ENCODE measurements at regions not wholly inside any gene's neighbourhood (a gene's known extent, or its start where the extent isn't known, plus 50 kb on each side); places are given as distances from the start of the nearest gene placed in this dataset.

DNA sequence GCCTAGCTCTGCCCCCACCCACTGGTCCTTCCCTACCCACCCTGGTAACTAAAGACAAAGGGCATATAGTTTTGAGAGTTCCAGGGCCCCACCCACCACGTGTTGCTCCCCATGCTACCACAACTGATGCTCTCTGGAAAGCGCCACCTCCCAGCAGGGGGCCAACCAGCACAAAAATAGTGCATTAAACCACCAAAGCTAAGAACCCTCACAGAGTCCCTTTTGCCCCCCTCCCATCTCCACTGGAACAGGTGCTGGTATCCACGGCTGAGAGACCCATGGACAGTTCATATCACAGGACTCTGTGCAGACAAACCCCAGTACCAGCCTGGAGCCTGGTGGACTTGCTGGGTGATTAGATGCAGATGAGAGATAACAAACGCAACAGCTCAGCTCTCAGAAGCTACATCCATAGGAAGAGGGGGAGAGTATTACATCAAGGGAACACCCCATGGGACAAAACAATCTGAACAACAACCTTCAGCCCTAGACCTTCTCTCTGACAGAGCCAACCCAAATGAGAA lies 715.9 kb downstream of the NUP35 start:
- in situ Hi-C loops (cut with MboI) (no loop called here), intact Hi-C loops (cut with micrococcal nuclease) (no loop called here)
- FAIRE-seq (no peak), DNase-seq (ENCODE audit: extremely low read depth in 1 of 4, low spot score in 3 of 4) (no peak), ATAC-seq (no peak)
- Histone ChIP-seq H4K20me1 (replicated peaks; ENCODE audit: control insufficient read depth, insufficient read depth, low read length) (no peaks in the 10 kb centered on the region), H3K27ac (ENCODE audit: extremely low read depth, low read depth, low read length) (no peak overlapping the region), H3K79me2 (ENCODE audit: control insufficient read depth, insufficient read depth, low read length) (no peaks in the 10 kb centered on the region), H3K27me3 (ENCODE audit: control insufficient read depth in 2 of 2, insufficient read depth in 2 of 2, low read length in 2 of 2) (no peaks in the 10 kb centered on the region), H3K4me2 (ENCODE audit: insufficient read depth, low read length) (no peak overlapping the region), H3K4me3 (no peak overlapping the region), H3K9me3 (replicated peaks; ENCODE audit: control insufficient read depth, insufficient read depth, low read depth, low read length) (0 out of 2 replicates have a peak, but pooled peaks cover 2% of the 10 kb centered on the region), H3K4me1 (replicated peaks in 1 of 2; ENCODE audit: control insufficient read depth in 2 of 2, insufficient read depth in 2 of 2, low read length in 2 of 2) (no peaks in the 10 kb centered on the region), H2AFZ (ENCODE audit: low read depth, low read length) (no peak overlapping the region), H3K9ac (ENCODE audit: insufficient read depth in 1 of 2, low read depth in 2 of 2, low read length in 2 of 2) (no peak overlapping the region), H3K36me3 (ENCODE audit: control insufficient read depth, insufficient read depth, low read length) (no peaks in the 10 kb centered on the region), H3K9me1 (ENCODE audit: control insufficient read depth, insufficient read depth, low read length) (no peaks in the 10 kb centered on the region)
- no TSS peak for BruUV-seq (replicated peaks)
- CTCF ChIA-PET (ENCODE audit: low intra/inter-chr PET ratio): no interaction called here
- WGBS (ENCODE audit: insufficient coverage, low coverage, missing lambda C conversion rate): 2% methylated on average over 4 of the region's 4 CpGs
- POLR2A ChIA-PET: no interaction called here
- TF ChIP-seq, protein P1, sequence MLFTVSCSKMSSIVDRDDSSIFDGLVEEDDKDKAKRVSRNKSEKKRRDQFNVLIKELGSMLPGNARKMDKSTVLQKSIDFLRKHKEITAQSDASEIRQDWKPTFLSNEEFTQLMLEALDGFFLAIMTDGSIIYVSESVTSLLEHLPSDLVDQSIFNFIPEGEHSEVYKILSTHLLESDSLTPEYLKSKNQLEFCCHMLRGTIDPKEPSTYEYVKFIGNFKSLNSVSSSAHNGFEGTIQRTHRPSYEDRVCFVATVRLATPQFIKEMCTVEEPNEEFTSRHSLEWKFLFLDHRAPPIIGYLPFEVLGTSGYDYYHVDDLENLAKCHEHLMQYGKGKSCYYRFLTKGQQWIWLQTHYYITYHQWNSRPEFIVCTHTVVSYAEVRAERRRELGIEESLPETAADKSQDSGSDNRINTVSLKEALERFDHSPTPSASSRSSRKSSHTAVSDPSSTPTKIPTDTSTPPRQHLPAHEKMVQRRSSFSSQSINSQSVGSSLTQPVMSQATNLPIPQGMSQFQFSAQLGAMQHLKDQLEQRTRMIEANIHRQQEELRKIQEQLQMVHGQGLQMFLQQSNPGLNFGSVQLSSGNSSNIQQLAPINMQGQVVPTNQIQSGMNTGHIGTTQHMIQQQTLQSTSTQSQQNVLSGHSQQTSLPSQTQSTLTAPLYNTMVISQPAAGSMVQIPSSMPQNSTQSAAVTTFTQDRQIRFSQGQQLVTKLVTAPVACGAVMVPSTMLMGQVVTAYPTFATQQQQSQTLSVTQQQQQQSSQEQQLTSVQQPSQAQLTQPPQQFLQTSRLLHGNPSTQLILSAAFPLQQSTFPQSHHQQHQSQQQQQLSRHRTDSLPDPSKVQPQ (CRISPR knock-in tag; IDR thresholded peaks at IDR 0.05; ENCODE audit: borderline replicate concordance): no peak
- TF ChIP-seq, protein P2, sequence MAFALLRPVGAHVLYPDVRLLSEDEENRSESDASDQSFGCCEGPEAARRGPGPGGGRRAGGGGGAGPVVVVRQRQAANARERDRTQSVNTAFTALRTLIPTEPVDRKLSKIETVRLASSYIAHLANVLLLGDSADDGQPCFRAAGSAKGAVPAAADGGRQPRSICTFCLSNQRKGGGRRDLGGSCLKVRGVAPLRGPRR (CRISPR knock-in tag; IDR thresholded peaks at IDR 0.05): no peak
- no peak for TF ChIP-seq HDAC1 (IDR thresholded peaks at IDR 0.05)
- TF ChIP-seq, protein P3, sequence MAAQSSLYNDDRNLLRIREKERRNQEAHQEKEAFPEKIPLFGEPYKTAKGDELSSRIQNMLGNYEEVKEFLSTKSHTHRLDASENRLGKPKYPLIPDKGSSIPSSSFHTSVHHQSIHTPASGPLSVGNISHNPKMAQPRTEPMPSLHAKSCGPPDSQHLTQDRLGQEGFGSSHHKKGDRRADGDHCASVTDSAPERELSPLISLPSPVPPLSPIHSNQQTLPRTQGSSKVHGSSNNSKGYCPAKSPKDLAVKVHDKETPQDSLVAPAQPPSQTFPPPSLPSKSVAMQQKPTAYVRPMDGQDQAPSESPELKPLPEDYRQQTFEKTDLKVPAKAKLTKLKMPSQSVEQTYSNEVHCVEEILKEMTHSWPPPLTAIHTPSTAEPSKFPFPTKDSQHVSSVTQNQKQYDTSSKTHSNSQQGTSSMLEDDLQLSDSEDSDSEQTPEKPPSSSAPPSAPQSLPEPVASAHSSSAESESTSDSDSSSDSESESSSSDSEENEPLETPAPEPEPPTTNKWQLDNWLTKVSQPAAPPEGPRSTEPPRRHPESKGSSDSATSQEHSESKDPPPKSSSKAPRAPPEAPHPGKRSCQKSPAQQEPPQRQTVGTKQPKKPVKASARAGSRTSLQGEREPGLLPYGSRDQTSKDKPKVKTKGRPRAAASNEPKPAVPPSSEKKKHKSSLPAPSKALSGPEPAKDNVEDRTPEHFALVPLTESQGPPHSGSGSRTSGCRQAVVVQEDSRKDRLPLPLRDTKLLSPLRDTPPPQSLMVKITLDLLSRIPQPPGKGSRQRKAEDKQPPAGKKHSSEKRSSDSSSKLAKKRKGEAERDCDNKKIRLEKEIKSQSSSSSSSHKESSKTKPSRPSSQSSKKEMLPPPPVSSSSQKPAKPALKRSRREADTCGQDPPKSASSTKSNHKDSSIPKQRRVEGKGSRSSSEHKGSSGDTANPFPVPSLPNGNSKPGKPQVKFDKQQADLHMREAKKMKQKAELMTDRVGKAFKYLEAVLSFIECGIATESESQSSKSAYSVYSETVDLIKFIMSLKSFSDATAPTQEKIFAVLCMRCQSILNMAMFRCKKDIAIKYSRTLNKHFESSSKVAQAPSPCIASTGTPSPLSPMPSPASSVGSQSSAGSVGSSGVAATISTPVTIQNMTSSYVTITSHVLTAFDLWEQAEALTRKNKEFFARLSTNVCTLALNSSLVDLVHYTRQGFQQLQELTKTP (IDR thresholded peaks at IDR 0.05; ENCODE audit: low read depth in 1 of 2, partially characterized antibody in 2 of 2): no peak
- no peak for TF ChIP-seq RBM17 (IDR thresholded peaks at IDR 0.05; ENCODE audit: borderline replicate concordance, low read depth, low read length)
- TF ChIP-seq ARID1B (IDR thresholded peaks at IDR 0.05): no peak
- no peak for TF ChIP-seq MEF2A (IDR thresholded peaks at IDR 0.05; ENCODE audit: control insufficient read depth, low read depth, low read length)
- TF ChIP-seq NFE2 (IDR thresholded peaks at IDR 0.05; ENCODE audit: low read depth): no peak
- no peak for TF ChIP-seq ZNF232 (CRISPR knock-in tag; IDR thresholded peaks at IDR 0.05)
- no peak for TF ChIP-seq EZH2 (IDR thresholded peaks at IDR 0.05; ENCODE audit: borderline replicate concordance, low read depth, low read length)
- no peak for TF ChIP-seq ZBED1 (IDR thresholded peaks at IDR 0.05)
- no peak for TF ChIP-seq FOXJ3 (CRISPR knock-in tag; IDR thresholded peaks at IDR 0.05)
- TF ChIP-seq, protein P4, sequence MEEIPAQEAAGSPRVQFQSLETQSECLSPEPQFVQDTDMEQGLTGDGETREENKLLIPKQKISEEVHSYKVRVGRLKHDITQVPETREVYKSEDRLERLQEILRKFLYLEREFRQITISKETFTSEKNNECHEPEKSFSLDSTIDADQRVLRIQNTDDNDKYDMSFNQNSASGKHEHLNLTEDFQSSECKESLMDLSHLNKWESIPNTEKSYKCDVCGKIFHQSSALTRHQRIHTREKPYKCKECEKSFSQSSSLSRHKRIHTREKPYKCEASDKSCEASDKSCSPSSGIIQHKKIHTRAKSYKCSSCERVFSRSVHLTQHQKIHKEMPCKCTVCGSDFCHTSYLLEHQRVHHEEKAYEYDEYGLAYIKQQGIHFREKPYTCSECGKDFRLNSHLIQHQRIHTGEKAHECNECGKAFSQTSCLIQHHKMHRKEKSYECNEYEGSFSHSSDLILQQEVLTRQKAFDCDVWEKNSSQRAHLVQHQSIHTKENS (CRISPR knock-in tag; IDR thresholded peaks at IDR 0.05): no peak
